PC-9 (cell line): ENCODE measurements at regions not wholly inside any gene's neighbourhood (a gene's known extent, or its start where the extent isn't known, plus 50 kb on each side); places are given as distances from the start of the nearest gene placed in this dataset.

Experiments used
- BruUV-seq: library from RNA; stranded (reverse); fragments of 400-500 nt; replicated peaks from 2 replicates; lab custom pipeline; 2021; lab: Mats Ljungman, UMichigan
- CTCF ChIA-PET: fragments of 300-600 bp; sonication (Branson Sonifier 250); formaldehyde crosslinking; loops from one replicate; lab custom pipeline; 2022; ENCODE audit warnings: antibody characterized with exemption; lab: Charles Lee
- POLR2A ChIA-PET: fragments of 300-600 bp; sonication (Branson Sonifier 250); formaldehyde crosslinking; loops from one replicate; lab custom pipeline; 2022; ENCODE audit warnings: antibody characterized with exemption; ENCODE audit not compliant: unreplicated experiment; lab: Charles Lee
- DNase-seq, 2 experiments: peaks; one replicate each; pipeline versions ENCODE4 v3.0.0 to v3.0.0-alpha.2; 2015 to 2022; ENCODE audit warnings: mixed read lengths in 1 of 2
- H2AFZ ChIP-seq: fragments of 200-600 bp; sonication (generic); 2 replicates; pipeline ENCODE4 v1.8.1; 2017; ENCODE audit warnings: antibody characterized with exemption
- H3F3A ChIP-seq: fragments of 200-600 bp; sonication (generic); 2 replicates; pipeline ENCODE4 v1.8.1; 2017; ENCODE audit warnings: antibody characterized with exemption, mild to moderate bottlenecking, low read depth; ENCODE audit not compliant: insufficient read depth
- H3K27ac ChIP-seq: fragments of 200-600 bp; sonication (generic); 2 replicates; pipeline ENCODE4 v1.6.1; 2016; ENCODE audit warnings: mixed run types
- H3K27me3 ChIP-seq: fragments of 200-600 bp; sonication (generic); 2 replicates; pipeline ENCODE4 v1.6.1; 2016; ENCODE audit warnings: low read depth, mixed run types; ENCODE audit not compliant: insufficient read depth
- H3K36me3 ChIP-seq: fragments of 200-600 bp; sonication (generic); 2 replicates; pipeline ENCODE4 v1.6.1; 2016; ENCODE audit warnings: low read depth, mixed run types
- H3K4me1 ChIP-seq: fragments of 200-600 bp; sonication (generic); replicated peaks from 2 replicates; pipeline ENCODE4 v1.6.1; 2016; ENCODE audit warnings: mixed run types; ENCODE audit not compliant: insufficient read depth
- H3K4me2 ChIP-seq: fragments of 200-600 bp; sonication (generic); 2 replicates; pipeline ENCODE4 v1.6.1; 2017; ENCODE audit warnings: mixed run types
- H3K4me3 ChIP-seq: fragments of 200-600 bp; sonication (generic); 2 replicates; pipeline ENCODE4 v1.6.1; 2016; ENCODE audit warnings: mixed run types
- H3K79me2 ChIP-seq: fragments of 200-600 bp; sonication (generic); 2 replicates; pipeline ENCODE4 v1.6.1; 2017; ENCODE audit warnings: low read depth, mixed run types
- H3K9me2 ChIP-seq: fragments of 200-600 bp; sonication (generic); 2 replicates; pipeline ENCODE4 v1.8.1; 2017; ENCODE audit warnings: mild to moderate bottlenecking; ENCODE audit not compliant: insufficient read depth
- H3K9me3 ChIP-seq: fragments of 200-600 bp; sonication (generic); 2 replicates; pipeline ENCODE4 v1.8.1; 2016; ENCODE audit warnings: low read depth; ENCODE audit not compliant: insufficient read depth
- H4K20me1 ChIP-seq: fragments of 200-600 bp; sonication (generic); 2 replicates; pipeline ENCODE4 v1.8.1; 2017; ENCODE audit not compliant: insufficient read depth
- EZH2 ChIP-seq: fragments of 200-600 bp; sonication (generic); IDR thresholded peaks from 2 replicates; pipeline ENCODE4 v1.8.0; 2017; ENCODE audit warnings: antibody characterized with exemption, low read depth
- intact Hi-C: fragments of 100-400 bp; cut with micrococcal nuclease; formaldehyde crosslinking; loops from one replicate; pipeline ENCODE4 v1.10.0; 2022; ENCODE audit not compliant: unreplicated experiment
- TF ChIP-seq, protein P1 (sequence below): fragments of 200-600 bp; sonication (generic); conservative IDR thresholded peaks from 2 replicates; pipeline ENCODE4 v1.6.1; 2017; ENCODE audit warnings: mixed run types, antibody characterized with exemption, mild to moderate bottlenecking, moderate library complexity

GRCh38 chr5:38745836-38746732 is 99.7 kb upstream of the OSMR start:
- ChIA-PET POLR2A (interaction anchor here (0.6 kb wide), 1 partner anchor 86 kb away, joined by 3 read pairs; no protein-coding TSS in a partner anchor), CTCF (no interaction called here)
- peaks cover 19% of the 10 kb centered on the region; the same call in 1 of the 2 replicates for H3K27me3 ChIP-seq
- no peak overlapping the region for H3K4me2 ChIP-seq
- no peak for DNase-seq
- BruUV-seq = no TSS peak
- H3K4me3 ChIP-seq = no peak overlapping the region
- H3K9me3 ChIP-seq = peaks cover 22% of the 10 kb centered on the region
- intact Hi-C loops = no loop called here
- H3K4me1 ChIP-seq = no peaks in the 10 kb centered on the region
- no peaks in the 10 kb centered on the region for H3K36me3 ChIP-seq
- no peaks in the 10 kb centered on the region for H3K79me2 ChIP-seq
- H3F3A ChIP-seq = no peaks in the 10 kb centered on the region
- H4K20me1 ChIP-seq = no peaks in the 10 kb centered on the region
- TF ChIP-seq EZH2 = no peak
- TF ChIP-seq, protein P1, sequence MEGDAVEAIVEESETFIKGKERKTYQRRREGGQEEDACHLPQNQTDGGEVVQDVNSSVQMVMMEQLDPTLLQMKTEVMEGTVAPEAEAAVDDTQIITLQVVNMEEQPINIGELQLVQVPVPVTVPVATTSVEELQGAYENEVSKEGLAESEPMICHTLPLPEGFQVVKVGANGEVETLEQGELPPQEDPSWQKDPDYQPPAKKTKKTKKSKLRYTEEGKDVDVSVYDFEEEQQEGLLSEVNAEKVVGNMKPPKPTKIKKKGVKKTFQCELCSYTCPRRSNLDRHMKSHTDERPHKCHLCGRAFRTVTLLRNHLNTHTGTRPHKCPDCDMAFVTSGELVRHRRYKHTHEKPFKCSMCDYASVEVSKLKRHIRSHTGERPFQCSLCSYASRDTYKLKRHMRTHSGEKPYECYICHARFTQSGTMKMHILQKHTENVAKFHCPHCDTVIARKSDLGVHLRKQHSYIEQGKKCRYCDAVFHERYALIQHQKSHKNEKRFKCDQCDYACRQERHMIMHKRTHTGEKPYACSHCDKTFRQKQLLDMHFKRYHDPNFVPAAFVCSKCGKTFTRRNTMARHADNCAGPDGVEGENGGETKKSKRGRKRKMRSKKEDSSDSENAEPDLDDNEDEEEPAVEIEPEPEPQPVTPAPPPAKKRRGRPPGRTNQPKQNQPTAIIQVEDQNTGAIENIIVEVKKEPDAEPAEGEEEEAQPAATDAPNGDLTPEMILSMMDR = no peak
- H3K27ac ChIP-seq = no peak overlapping the region
- no peaks in the 10 kb centered on the region for H3K9me2 ChIP-seq
- no peak overlapping the region for H2AFZ ChIP-seq

DNA sequence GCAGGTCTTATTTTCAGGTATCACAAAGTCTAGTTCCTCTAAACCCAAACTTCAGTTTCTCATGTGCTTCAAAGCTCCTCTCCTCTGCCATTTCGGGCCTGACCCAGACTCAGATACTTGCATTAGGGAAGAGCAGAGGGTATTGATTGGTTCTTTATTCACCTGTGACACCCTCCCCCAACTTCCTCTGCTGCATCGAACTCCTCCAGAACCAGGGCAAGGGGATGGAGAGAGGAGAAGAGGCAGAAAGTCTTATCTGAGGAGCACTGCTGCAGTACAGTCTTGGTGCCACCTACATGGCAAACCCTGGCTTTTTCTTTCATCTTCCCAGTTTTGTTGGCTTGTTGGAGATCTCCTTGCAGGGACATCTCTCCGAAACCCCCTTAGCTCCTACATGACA is 96.0 kb upstream of the OSMR start:
- POLR2A ChIA-PET = no interaction called here
- Histone ChIP-seq H2AFZ (no peak overlapping the region), H3K79me2 (no peaks in the 10 kb centered on the region), H3K4me1 (no peaks in the 10 kb centered on the region), H3K9me3 (no peaks in the 10 kb centered on the region), H3K27ac (no peak overlapping the region), H3F3A (no peaks in the 10 kb centered on the region), H3K27me3 (peaks cover 27% of the 10 kb centered on the region; the same call in 1 of the 2 replicates), H3K9me2 (no peaks in the 10 kb centered on the region), H3K36me3 (no peaks in the 10 kb centered on the region), H4K20me1 (no peaks in the 10 kb centered on the region), H3K4me2 (no peak overlapping the region), H3K4me3 (no peak overlapping the region)
- intact Hi-C loops = no loop called here
- no peak for TF ChIP-seq EZH2
- TF ChIP-seq, protein P1 = no peak
- DNase-seq = no peak
- CTCF ChIA-PET = no interaction called here
- BruUV-seq = no TSS peak

DNA sequence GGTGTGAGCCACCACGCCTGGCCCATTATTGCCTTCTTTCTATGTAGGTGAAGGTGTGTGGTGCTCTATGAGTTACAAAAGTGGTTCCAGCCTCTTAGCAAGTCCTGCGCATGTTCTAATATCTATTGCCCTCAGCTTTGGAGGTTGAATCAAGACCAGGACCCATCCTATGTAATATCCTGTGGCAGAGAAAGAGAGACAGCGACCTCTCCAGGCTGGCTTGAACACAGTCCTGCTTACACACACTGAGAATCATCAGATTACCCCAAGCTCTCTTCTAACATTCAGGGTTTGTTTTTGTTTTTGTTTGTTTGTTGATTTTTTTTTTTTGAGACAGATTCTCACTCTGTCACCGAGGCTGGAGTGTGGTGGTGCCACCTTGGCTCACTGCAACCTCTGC is 94.7 kb upstream of the OSMR start:
- intact Hi-C loops = no loop called here
- BruUV-seq = no TSS peak
- Histone ChIP-seq H3F3A (no peaks in the 10 kb centered on the region), H3K9me2 (no peaks in the 10 kb centered on the region), H3K36me3 (no peaks in the 10 kb centered on the region), H3K27me3 (peaks cover 23% of the 10 kb centered on the region; the same call in 1 of the 2 replicates), H3K27ac (no peak overlapping the region), H3K4me3 (no peak overlapping the region), H3K4me1 (no peaks in the 10 kb centered on the region), H2AFZ (no peak overlapping the region), H3K9me3 (no peaks in the 10 kb centered on the region), H3K4me2 (no peak overlapping the region), H3K79me2 (no peaks in the 10 kb centered on the region), H4K20me1 (no peaks in the 10 kb centered on the region)
- peak in 1 of 2 experiments; percentile 14 for DNase-seq
- CTCF ChIA-PET = interaction anchor here (0.7 to 1.5 kb wide), 3 partner anchors 59 to 330 kb away, joined by 3 to 7 read pairs (median 3); no protein-coding TSS in a partner anchor
- TF ChIP-seq, protein P1 = 0 out of 2 replicates have a peak, but pooled peaks have one; percentile 27
- TF ChIP-seq EZH2 = no peak
- POLR2A ChIA-PET = no interaction called here
